Mesothelial cell of epicardium (in vitro differentiated cells): ENCODE measurements at regions not wholly inside any gene's neighbourhood (a gene's known extent, or its start where the extent isn't known, plus 50 kb on each side); places are given as distances from the start of the nearest gene placed in this dataset.
"Not testable (repeated sequence)": the region's sequence is repeated elsewhere in the genome, so short reads cannot be mapped to it uniquely, and the experiment has no call there.

Source experiments
- DNase-seq, 2 experiments: peaks; one replicate each; pipeline ENCODE4 v3.0.0; 2021; ENCODE audit warnings: low spot score in 2 of 2; ENCODE audit not compliant: unreplicated experiment in 2 of 2
- H3K27ac Mint-ChIP-seq: 2 replicates; pipeline ENCODE4 v1.8.0; 2021; ENCODE audit warnings: mixed read lengths
- H3K27me3 Mint-ChIP-seq: 2 replicates; pipeline ENCODE4 v1.8.0; 2021; ENCODE audit warnings: low read depth, mixed read lengths
- H3K36me3 Mint-ChIP-seq: 2 replicates; pipeline ENCODE4 v1.8.0; 2021; ENCODE audit warnings: mixed read lengths
- H3K4me1 Mint-ChIP-seq: 2 replicates; pipeline ENCODE4 v1.8.0; 2021; ENCODE audit warnings: mixed read lengths
- H3K4me3 Mint-ChIP-seq: 2 replicates; pipeline ENCODE4 v1.8.0; 2021; ENCODE audit warnings: mild to moderate bottlenecking, moderate library complexity, mixed read lengths
- H3K9me3 Mint-ChIP-seq: 2 replicates; pipeline ENCODE4 v1.8.0; 2021; ENCODE audit warnings: mixed read lengths
- TF ChIP-seq, protein P1 (sequence below): fragments of 200-600 bp; sonication (generic); IDR thresholded peaks from one replicate; pipeline ENCODE4 v1.5.0; 2021; ENCODE audit warnings: antibody characterized with exemption; ENCODE audit not compliant: unreplicated experiment

DNA sequence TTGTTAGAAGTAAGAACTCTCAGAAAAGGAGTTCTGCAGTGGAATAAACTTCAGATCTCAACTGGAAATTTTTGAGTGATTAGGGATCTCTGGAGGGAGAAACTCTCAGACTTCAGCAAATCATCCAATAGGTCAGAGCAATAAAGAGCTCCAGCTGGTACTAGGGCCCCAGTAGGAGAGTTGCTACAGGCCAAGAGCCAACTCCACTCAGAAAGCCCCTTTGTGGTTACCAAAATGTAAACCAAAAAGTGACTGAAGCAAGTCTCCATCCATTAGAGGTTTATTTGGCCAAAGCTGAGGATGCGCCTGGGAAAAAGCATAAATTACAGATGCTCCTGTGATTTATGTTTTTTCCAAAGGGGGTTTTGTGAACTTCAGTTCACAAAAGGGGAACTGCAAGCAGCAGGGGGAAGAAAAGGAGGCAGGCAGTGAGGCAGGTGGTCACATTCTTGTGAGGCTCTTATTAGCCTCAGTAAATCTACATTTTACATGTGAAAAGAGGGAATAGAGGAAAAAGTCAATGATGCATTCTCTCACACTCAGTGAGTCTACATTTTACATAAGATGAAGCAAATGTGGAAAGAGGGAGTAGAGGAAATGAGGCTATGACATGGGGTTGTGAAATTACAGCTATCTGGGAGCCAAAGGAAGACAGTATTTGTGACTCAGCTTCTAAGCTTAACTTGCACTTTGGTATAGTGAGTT is 92.4 kb upstream of the DAZL start:
- H3K4me1 Mint-ChIP-seq = peaks cover 7% of the 10 kb centered on the region
- H3K9me3 Mint-ChIP-seq = no peaks in the 10 kb centered on the region
- peaks cover 2% of the 10 kb centered on the region for H3K27me3 Mint-ChIP-seq
- DNase-seq = no peak
- TF ChIP-seq, protein P1, sequence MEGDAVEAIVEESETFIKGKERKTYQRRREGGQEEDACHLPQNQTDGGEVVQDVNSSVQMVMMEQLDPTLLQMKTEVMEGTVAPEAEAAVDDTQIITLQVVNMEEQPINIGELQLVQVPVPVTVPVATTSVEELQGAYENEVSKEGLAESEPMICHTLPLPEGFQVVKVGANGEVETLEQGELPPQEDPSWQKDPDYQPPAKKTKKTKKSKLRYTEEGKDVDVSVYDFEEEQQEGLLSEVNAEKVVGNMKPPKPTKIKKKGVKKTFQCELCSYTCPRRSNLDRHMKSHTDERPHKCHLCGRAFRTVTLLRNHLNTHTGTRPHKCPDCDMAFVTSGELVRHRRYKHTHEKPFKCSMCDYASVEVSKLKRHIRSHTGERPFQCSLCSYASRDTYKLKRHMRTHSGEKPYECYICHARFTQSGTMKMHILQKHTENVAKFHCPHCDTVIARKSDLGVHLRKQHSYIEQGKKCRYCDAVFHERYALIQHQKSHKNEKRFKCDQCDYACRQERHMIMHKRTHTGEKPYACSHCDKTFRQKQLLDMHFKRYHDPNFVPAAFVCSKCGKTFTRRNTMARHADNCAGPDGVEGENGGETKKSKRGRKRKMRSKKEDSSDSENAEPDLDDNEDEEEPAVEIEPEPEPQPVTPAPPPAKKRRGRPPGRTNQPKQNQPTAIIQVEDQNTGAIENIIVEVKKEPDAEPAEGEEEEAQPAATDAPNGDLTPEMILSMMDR = no peak
- H3K4me3 Mint-ChIP-seq = no peak overlapping the region
- no peaks in the 10 kb centered on the region for H3K36me3 Mint-ChIP-seq
- no peak overlapping the region for H3K27ac Mint-ChIP-seq

DNA sequence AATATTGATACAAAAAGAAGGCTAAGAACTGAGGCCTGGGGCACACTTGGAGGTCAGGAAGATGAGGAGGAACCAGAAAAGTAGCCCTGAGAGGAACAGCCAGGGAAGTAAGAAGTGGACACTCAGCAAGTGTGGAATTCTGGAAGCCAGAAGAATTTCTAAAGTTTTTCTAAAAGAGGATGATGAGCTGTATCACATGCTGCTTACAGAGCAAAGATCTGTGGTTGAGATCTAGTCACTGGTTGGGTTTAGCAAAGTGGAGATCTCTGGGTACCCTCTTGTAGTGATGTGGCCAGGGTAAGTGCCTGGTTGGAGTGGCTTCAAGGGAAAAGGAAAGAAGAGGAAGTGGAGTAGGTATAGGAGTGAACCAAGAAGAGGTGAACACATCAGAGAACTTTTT is 95.4 kb upstream of the DAZL start:
- TF ChIP-seq, protein P1 = no peak
- H3K4me1 Mint-ChIP-seq = peaks cover under 1% of the 10 kb centered on the region
- no peak overlapping the region for H3K27ac Mint-ChIP-seq
- no peaks in the 10 kb centered on the region for H3K36me3 Mint-ChIP-seq
- peaks cover 2% of the 10 kb centered on the region for H3K27me3 Mint-ChIP-seq
- DNase-seq = no peak
- H3K9me3 Mint-ChIP-seq = no peaks in the 10 kb centered on the region
- no peak overlapping the region for H3K4me3 Mint-ChIP-seq

DNA sequence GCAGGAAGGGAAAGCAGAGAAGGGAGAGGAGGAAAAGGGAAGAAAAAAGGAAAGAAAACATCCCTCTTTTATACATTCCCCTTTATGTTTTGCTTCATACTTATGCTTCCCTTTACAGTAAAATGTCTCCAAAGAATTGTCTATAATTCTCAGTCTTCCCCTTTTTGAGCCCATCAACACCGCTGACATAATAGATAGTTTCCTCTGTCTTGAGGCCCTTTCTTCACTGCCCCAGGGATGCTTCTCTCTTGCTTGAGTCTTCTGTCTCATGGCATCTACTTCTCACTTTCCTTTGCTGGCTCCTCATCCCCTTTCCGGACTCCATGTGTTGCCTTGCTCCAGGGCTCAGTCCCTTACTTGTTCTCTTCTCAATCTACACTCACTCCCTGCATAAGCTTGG is 99.7 kb upstream of the DAZL start:
- Mint-ChIP-seq H3K4me3 (no peak overlapping the region), H3K9me3 (peaks cover 4% of the 10 kb centered on the region), H3K27ac (no peak overlapping the region), H3K4me1 (no peaks in the 10 kb centered on the region), H3K27me3 (peaks cover 2% of the 10 kb centered on the region), H3K36me3 (no peaks in the 10 kb centered on the region)
- TF ChIP-seq, protein P1 = no peak
- no peak for DNase-seq

DNA sequence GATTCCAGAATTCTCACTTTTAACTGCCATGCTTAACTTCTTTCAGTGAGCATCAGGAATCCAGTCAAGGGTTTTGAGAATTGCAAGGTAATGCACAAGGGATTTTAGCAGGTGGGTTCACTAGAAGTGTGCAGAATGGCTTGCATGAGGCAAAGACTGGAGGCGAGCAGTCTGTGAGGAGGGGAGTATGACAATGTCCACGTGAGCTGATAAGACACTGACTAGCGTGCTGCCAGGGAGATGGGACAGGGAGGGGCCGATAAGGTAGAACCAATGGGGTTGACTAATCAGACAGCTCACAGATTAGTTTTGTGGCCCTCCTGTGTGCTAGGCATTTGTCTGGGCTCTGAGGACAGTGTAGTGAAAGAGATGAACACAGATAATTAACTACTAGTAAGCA is 102.0 kb upstream of the DAZL start:
- no peak overlapping the region for H3K4me3 Mint-ChIP-seq

DNA sequence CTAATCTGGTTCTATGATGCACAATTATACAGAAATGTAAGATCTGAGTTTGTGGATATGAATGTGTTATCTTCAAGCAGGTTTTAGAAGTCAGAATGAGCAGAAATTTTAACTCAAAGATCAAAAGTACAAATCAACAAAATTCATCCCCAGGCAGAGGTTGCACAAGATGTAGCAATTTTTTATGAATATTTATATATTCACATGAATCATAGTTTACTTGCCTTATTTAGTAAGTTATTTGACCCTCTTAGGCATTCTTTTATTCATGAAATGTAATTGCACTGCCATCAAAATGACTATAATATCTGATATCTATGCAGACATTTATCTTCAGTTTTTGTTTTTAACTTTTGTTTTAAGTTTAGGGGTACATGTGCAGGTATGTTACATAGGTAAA is 103.1 kb upstream of the DAZL start:
- no peak overlapping the region for H3K4me3 Mint-ChIP-seq
- no peak for DNase-seq
- no peaks in the 10 kb centered on the region for H3K36me3 Mint-ChIP-seq
- no peaks in the 10 kb centered on the region for H3K27me3 Mint-ChIP-seq
- no peaks in the 10 kb centered on the region for H3K4me1 Mint-ChIP-seq
- peaks cover 25% of the 10 kb centered on the region for H3K9me3 Mint-ChIP-seq
- H3K27ac Mint-ChIP-seq = no peak overlapping the region
- TF ChIP-seq, protein P1 = no peak

More for the DNA sequence above, 102.0 kb upstream of the DAZL start:
- H3K27me3 Mint-ChIP-seq = no peaks in the 10 kb centered on the region
- TF ChIP-seq, protein P1 = no peak
- no peak overlapping the region for H3K27ac Mint-ChIP-seq
- H3K36me3 Mint-ChIP-seq = no peaks in the 10 kb centered on the region
- no peak for DNase-seq
- H3K4me1 Mint-ChIP-seq = no peaks in the 10 kb centered on the region
- H3K9me3 Mint-ChIP-seq = peaks cover 16% of the 10 kb centered on the region

DNA sequence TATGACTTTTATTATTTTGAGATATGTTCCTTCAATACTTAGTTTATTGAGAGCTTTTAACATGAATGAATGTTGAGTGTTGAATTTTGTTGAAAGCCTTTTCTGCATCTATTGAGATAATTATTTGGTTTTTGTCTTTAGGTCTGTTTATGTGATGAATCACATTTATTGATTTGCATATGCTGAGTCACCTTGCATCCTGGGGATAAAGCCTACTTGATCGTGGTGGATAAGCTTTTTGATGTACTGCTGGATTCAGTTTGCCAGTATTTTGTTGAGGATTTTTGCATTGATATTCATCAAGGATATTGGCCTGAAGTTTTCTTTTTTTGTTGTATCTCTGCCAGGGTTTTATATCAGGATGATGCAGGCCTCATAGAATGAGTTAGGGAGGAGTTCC is 106.5 kb upstream of the DAZL start:
- H3K4me3 Mint-ChIP-seq, H3K27ac Mint-ChIP-seq, DNase-seq, H3K27me3 Mint-ChIP-seq, H3K36me3 Mint-ChIP-seq, H3K4me1 Mint-ChIP-seq: not testable (repeated sequence)
- H3K9me3 Mint-ChIP-seq = peaks cover 36% of the 10 kb centered on the region
